Nephron progenitor cell (in vitro differentiated cells): ENCODE measurements at regions not wholly inside any gene's neighbourhood (a gene's known extent, or its start where the extent isn't known, plus 50 kb on each side); places are given as distances from the start of the nearest gene placed in this dataset.

Experiments
- DNase-seq: peaks from one replicate; pipeline ENCODE4 v3.0.0; 2021
- H3K27ac Mint-ChIP-seq: 2 replicates; pipeline ENCODE4 v1.8.0; 2021; ENCODE audit warnings: mild to moderate bottlenecking, moderate library complexity, mixed read lengths
- H3K27me3 Mint-ChIP-seq: 2 replicates; pipeline ENCODE4 v1.8.0; 2021; ENCODE audit warnings: mild to moderate bottlenecking, low read depth, mixed read lengths; ENCODE audit not compliant: poor library complexity
- H3K36me3 Mint-ChIP-seq: 2 replicates; pipeline ENCODE4 v1.8.0; 2021; ENCODE audit warnings: low read depth, mixed read lengths
- H3K4me1 Mint-ChIP-seq: 2 replicates; pipeline ENCODE4 v1.8.0; 2021; ENCODE audit warnings: mixed read lengths
- H3K4me3 Mint-ChIP-seq: 2 replicates; pipeline ENCODE4 v1.8.0; 2021; ENCODE audit warnings: mild to moderate bottlenecking, moderate library complexity, mixed read lengths
- H3K9me3 Mint-ChIP-seq: 2 replicates; pipeline ENCODE4 v1.8.0; 2021; ENCODE audit warnings: mild to moderate bottlenecking, moderate library complexity, mixed read lengths
- TF ChIP-seq, protein P1 (sequence below): fragments of 200-600 bp; sonication (generic); IDR thresholded peaks from 2 replicates; pipeline ENCODE4 v1.5.0; 2021; ENCODE audit warnings: antibody characterized with exemption

DNA sequence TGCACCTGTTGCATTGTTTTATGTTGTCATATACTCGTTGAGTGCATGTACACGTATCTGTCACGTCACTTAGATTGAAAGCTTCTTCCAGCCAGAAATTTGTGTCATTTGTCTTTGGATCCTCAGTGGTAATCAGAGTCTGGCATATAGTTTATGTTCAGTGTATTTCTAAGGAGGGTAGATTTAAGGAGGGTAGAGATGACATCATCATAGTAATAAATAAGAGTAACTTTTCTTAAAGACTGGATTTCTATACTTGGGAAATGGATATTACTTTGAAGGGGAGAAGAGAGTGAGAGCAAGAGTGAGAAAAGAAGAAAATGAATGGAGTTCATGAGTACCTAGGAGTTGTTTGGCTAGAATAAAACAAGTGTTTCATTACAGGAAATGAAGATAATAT is 255.0 kb upstream of the SASH1 start:
- peaks cover 4% of the 10 kb centered on the region for H3K27me3 Mint-ChIP-seq
- H3K4me1 Mint-ChIP-seq: no peaks in the 10 kb centered on the region
- H3K36me3 Mint-ChIP-seq: peaks cover 11% of the 10 kb centered on the region
- peaks cover 25% of the 10 kb centered on the region for H3K9me3 Mint-ChIP-seq
- no peak for DNase-seq
- TF ChIP-seq, protein P1, sequence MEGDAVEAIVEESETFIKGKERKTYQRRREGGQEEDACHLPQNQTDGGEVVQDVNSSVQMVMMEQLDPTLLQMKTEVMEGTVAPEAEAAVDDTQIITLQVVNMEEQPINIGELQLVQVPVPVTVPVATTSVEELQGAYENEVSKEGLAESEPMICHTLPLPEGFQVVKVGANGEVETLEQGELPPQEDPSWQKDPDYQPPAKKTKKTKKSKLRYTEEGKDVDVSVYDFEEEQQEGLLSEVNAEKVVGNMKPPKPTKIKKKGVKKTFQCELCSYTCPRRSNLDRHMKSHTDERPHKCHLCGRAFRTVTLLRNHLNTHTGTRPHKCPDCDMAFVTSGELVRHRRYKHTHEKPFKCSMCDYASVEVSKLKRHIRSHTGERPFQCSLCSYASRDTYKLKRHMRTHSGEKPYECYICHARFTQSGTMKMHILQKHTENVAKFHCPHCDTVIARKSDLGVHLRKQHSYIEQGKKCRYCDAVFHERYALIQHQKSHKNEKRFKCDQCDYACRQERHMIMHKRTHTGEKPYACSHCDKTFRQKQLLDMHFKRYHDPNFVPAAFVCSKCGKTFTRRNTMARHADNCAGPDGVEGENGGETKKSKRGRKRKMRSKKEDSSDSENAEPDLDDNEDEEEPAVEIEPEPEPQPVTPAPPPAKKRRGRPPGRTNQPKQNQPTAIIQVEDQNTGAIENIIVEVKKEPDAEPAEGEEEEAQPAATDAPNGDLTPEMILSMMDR: no peak
- H3K27ac Mint-ChIP-seq: no peak overlapping the region
- no peak overlapping the region for H3K4me3 Mint-ChIP-seq

DNA sequence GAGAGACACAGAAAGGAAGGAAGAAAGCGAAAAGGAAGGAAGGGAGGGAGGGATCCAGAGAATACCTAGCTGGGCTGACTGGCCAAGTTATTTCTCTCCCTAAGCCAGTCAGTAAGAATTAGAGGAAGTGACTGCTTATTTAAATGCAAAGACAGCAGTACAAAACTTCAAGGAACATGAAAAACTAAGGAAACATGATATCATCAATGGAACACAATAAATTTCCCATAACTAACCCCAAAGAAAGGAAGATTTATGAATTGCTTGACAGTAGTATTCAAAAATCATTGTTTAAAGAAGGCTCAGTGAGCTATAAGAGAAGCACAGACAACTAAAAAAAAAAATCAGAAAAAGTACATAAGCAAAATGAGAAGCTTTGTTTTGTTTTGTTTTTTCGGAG is 252.3 kb upstream of the SASH1 start:
- Mint-ChIP-seq H3K4me1 (no peaks in the 10 kb centered on the region), H3K4me3 (no peak overlapping the region), H3K9me3 (peaks cover 25% of the 10 kb centered on the region), H3K27me3 (peaks cover 4% of the 10 kb centered on the region), H3K27ac (no peak overlapping the region), H3K36me3 (peaks cover 11% of the 10 kb centered on the region)
- DNase-seq: no peak
- TF ChIP-seq, protein P1: no peak

DNA sequence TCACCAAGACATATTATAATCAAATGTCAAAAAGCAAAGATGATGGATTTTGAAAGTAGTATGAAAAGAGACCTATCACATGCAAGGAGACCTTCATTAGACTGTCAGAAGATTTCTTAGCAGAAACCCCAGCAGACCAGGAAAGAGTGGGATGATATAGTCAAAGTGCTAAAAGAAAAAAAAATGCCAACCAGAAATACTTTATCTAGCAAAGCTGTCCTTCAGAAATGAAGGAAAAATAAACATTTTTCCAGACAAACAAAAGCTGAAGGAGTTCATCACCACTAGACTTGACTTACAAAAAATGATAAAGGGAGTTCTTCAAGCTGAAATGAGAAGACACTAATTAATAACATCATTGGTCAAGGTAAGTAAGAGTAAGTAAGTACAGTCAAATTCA is 251.2 kb upstream of the SASH1 start:
- TF ChIP-seq, protein P1: no peak
- Mint-ChIP-seq H3K27ac (no peak overlapping the region), H3K36me3 (peaks cover 11% of the 10 kb centered on the region), H3K4me1 (no peaks in the 10 kb centered on the region), H3K27me3 (peaks cover 4% of the 10 kb centered on the region), H3K9me3 (peaks cover 25% of the 10 kb centered on the region), H3K4me3 (no peak overlapping the region)
- DNase-seq: no peak

- TF ChIP-seq, protein P1: no peak
- H3K4me1 Mint-ChIP-seq: peaks cover 13% of the 10 kb centered on the region
- DNase-seq: no peak
- no peaks in the 10 kb centered on the region for H3K27me3 Mint-ChIP-seq
- H3K27ac Mint-ChIP-seq: no peak overlapping the region
- H3K4me3 Mint-ChIP-seq: no peak overlapping the region
- no peaks in the 10 kb centered on the region for H3K36me3 Mint-ChIP-seq
- H3K9me3 Mint-ChIP-seq: no peaks in the 10 kb centered on the region
Observed at GRCh38 chr6:148103436-148103835, 239.2 kb upstream of the SASH1 start.

GRCh38 chr6:148104131-148104530 is 238.5 kb upstream of the SASH1 start:
- H3K4me3 Mint-ChIP-seq: no peak overlapping the region
- H3K27me3 Mint-ChIP-seq: no peaks in the 10 kb centered on the region

GRCh38 chr6:148105695-148106094 is 236.9 kb upstream of the SASH1 start:
- H3K36me3 Mint-ChIP-seq: no peaks in the 10 kb centered on the region
- H3K4me1 Mint-ChIP-seq: peaks cover 13% of the 10 kb centered on the region
- H3K27me3 Mint-ChIP-seq: peaks cover 3% of the 10 kb centered on the region
- DNase-seq: no peak
- H3K9me3 Mint-ChIP-seq: peaks cover 4% of the 10 kb centered on the region
- H3K27ac Mint-ChIP-seq: no peak overlapping the region
- TF ChIP-seq, protein P1: no peak
- no peak overlapping the region for H3K4me3 Mint-ChIP-seq

More at GRCh38 chr6:148104131-148104530, 238.5 kb upstream of the SASH1 start:
- TF ChIP-seq, protein P1: no peak
- Mint-ChIP-seq H3K4me1 (peaks cover 13% of the 10 kb centered on the region), H3K36me3 (no peaks in the 10 kb centered on the region), H3K9me3 (no peaks in the 10 kb centered on the region), H3K27ac (no peak overlapping the region)
- no peak for DNase-seq
